HG03064 (cell line): ENCODE measurements at regions not wholly inside any gene's neighbourhood (a gene's known extent, or its start where the extent isn't known, plus 50 kb on each side); places are given as distances from the start of the nearest gene placed in this dataset.
A peak's percentile ranks its signal among the peaks of the same experiment; 100 is the strongest.

Source experiments
- ATAC-seq: cut with Tn5 transposase; IDR thresholded peaks from one replicate; pipeline ENCODE4 v1.9.1; 2021; ENCODE audit warnings: low read depth; ENCODE audit not compliant: unreplicated experiment

- no peak for ATAC-seq
Observed at GRCh38 chr5:56342616-56343015, 109.5 kb upstream of the ANKRD55 start.

- ATAC-seq = no peak
Observed at GRCh38 chr5:56340196-56340980, 107.3 kb upstream of the ANKRD55 start.

- no peak for ATAC-seq
Observed at GRCh38 chr5:56339732-56340131, 106.6 kb upstream of the ANKRD55 start.

- ATAC-seq = no peak
Observed at GRCh38 chr5:56337715-56338319, 104.7 kb upstream of the ANKRD55 start.

GRCh38 chr5:56335212-56335611, 102.1 kb upstream of the ANKRD55 start:
- ATAC-seq = no peak

GRCh38 chr5:56330806-56331205, 97.7 kb upstream of the ANKRD55 start:
- no peak for ATAC-seq

GRCh38 chr5:56330167-56330566, 97.0 kb upstream of the ANKRD55 start:
- ATAC-seq = no peak

- ATAC-seq = peak; percentile 43
Observed at GRCh38 chr5:56329652-56330051, 96.5 kb upstream of the ANKRD55 start.

GRCh38 chr5:56328753-56329560, 95.8 kb upstream of the ANKRD55 start:
- no peak for ATAC-seq

GRCh38 chr5:56327809-56328208, 94.7 kb upstream of the ANKRD55 start:
- peak; percentile 64 for ATAC-seq

GRCh38 chr5:56326770-56327169, 93.6 kb upstream of the ANKRD55 start:
- no peak for ATAC-seq

- no peak for ATAC-seq
Observed at GRCh38 chr5:56326116-56326515, 93.0 kb upstream of the ANKRD55 start.

- no peak for ATAC-seq
Observed at GRCh38 chr5:56325039-56325438, 91.9 kb upstream of the ANKRD55 start.

- no peak for ATAC-seq
Observed at GRCh38 chr5:56323505-56323904, 90.4 kb upstream of the ANKRD55 start.

GRCh38 chr5:56322592-56322991, 89.5 kb upstream of the ANKRD55 start:
- ATAC-seq = no peak

- ATAC-seq = no peak
Observed at GRCh38 chr5:56321236-56321881, 88.2 kb upstream of the ANKRD55 start.

GRCh38 chr5:56320686-56321085, 87.6 kb upstream of the ANKRD55 start:
- no peak for ATAC-seq

GRCh38 chr5:56319526-56320181, 86.5 kb upstream of the ANKRD55 start:
- no peak for ATAC-seq

GRCh38 chr5:56317923-56318561, 84.9 kb upstream of the ANKRD55 start:
- ATAC-seq = no peak
